AML-193 (cell line): ENCODE measurements at regions not wholly inside any gene's neighbourhood (a gene's known extent, or its start where the extent isn't known, plus 50 kb on each side); places are given as distances from the start of the nearest gene placed in this dataset.

Experiments
- DNase-seq, 2 experiments: peaks; one replicate each; lab custom pipeline; 2025; lab: John Stamatoyannopoulos, UW

- DNase-seq, result no peak
Observed at GRCh38 chr6:40937491-40937890, 101.5 kb downstream of the UNC5CL start.

GRCh38 chr6:40936818-40937251 is 102.2 kb downstream of the UNC5CL start:
- DNase-seq, result no peak

- DNase-seq, result no peak
Observed at GRCh38 chr6:40933864-40934263, 105.2 kb downstream of the UNC5CL start.

GRCh38 chr6:40932953-40933352 is 106.1 kb downstream of the UNC5CL start:
- no peak for DNase-seq

- no peak for DNase-seq
Observed at GRCh38 chr6:40932366-40932765, 106.7 kb downstream of the UNC5CL start.

GRCh38 chr6:40931931-40932330 is 107.1 kb downstream of the UNC5CL start:
- no peak for DNase-seq

GRCh38 chr6:40930555-40930954 is 108.5 kb downstream of the UNC5CL start:
- DNase-seq, result no peak

GRCh38 chr6:40930045-40930444 is 109.0 kb downstream of the UNC5CL start:
- no peak for DNase-seq

GRCh38 chr6:40929176-40929575 is 109.8 kb downstream of the UNC5CL start:
- DNase-seq, result no peak

- no peak for DNase-seq
Observed at GRCh38 chr6:40928763-40929162, 110.3 kb downstream of the UNC5CL start.

- DNase-seq, result no peak
Observed at GRCh38 chr6:40928307-40928706, 110.7 kb downstream of the UNC5CL start.

GRCh38 chr6:40925341-40925740 is 113.7 kb downstream of the UNC5CL start:
- DNase-seq, result peak in 1 of 2 experiments; percentile 5

- DNase-seq, result no peak
Observed at GRCh38 chr6:40924839-40925238, 114.2 kb downstream of the UNC5CL start.

GRCh38 chr6:40923880-40924279 is 115.1 kb downstream of the UNC5CL start:
- no peak for DNase-seq

GRCh38 chr6:40923326-40923725 is 115.7 kb downstream of the UNC5CL start:
- DNase-seq, result no peak

- DNase-seq, result no peak
Observed at GRCh38 chr6:40922281-40922680, 116.7 kb downstream of the UNC5CL start.

GRCh38 chr6:40918040-40918651 is 120.9 kb downstream of the UNC5CL start:
- DNase-seq, result no peak

GRCh38 chr6:40917603-40918002 is 121.4 kb downstream of the UNC5CL start:
- peak in 1 of 2 experiments; percentile 6 for DNase-seq

- DNase-seq, result no peak
Observed at GRCh38 chr6:40916845-40917244, 122.2 kb downstream of the UNC5CL start.

GRCh38 chr6:40915165-40915564 is 123.9 kb downstream of the UNC5CL start:
- no peak for DNase-seq

- no peak for DNase-seq
Observed at GRCh38 chr6:40914005-40914404, 125.0 kb downstream of the UNC5CL start.

- peak; percentile 51 to 76 for DNase-seq
Observed at GRCh38 chr6:40912158-40912946, 126.7 kb downstream of the UNC5CL start.

GRCh38 chr6:40910260-40910893 is 128.6 kb downstream of the UNC5CL start:
- no peak for DNase-seq
